Hepatocyte (in vitro differentiated cells): ENCODE measurements at regions not wholly inside any gene's neighbourhood (a gene's known extent, or its start where the extent isn't known, plus 50 kb on each side); places are given as distances from the start of the nearest gene placed in this dataset.

Experiments
- DNase-seq: peaks from one replicate; pipeline ENCODE4 v3.0.0-alpha.2; 2016; ENCODE audit warnings: low spot score
- H2AFZ ChIP-seq: fragments of 200-600 bp; sonication (generic); 2 replicates; pipeline ENCODE4 v1.6.0; 2016; ENCODE audit warnings: antibody characterized with exemption, mild to moderate bottlenecking
- H3K27ac ChIP-seq: fragments of 200-600 bp; sonication (generic); 2 replicates; pipeline ENCODE4 v1.5.1; 2016; ENCODE audit warnings: mild to moderate bottlenecking
- H3K27me3 ChIP-seq: fragments of 200-600 bp; sonication (generic); 2 replicates; pipeline ENCODE4 v1.6.1; 2016
- H3K36me3 ChIP-seq: fragments of 200-600 bp; sonication (generic); replicated peaks from 2 replicates; pipeline ENCODE4 v1.5.1; 2016; ENCODE audit warnings: low read depth; ENCODE audit not compliant: insufficient read depth
- H3K4me1 ChIP-seq: fragments of 200-600 bp; sonication (generic); 2 replicates; pipeline ENCODE4 v1.5.1; 2016; ENCODE audit warnings: mild to moderate bottlenecking, moderate library complexity; ENCODE audit not compliant: insufficient read depth
- H3K4me2 ChIP-seq: fragments of 200-600 bp; sonication (generic); 2 replicates; pipeline ENCODE4 v1.6.0; 2016
- H3K4me3 ChIP-seq: fragments of 200-600 bp; sonication (generic); 2 replicates; pipeline ENCODE4 v1.5.1; 2016; ENCODE audit warnings: mild to moderate bottlenecking
- H3K79me2 ChIP-seq: fragments of 200-600 bp; sonication (generic); 2 replicates; pipeline ENCODE4 v1.6.0; 2017; ENCODE audit warnings: mild to moderate bottlenecking
- H3K9me2 ChIP-seq: fragments of 200-600 bp; sonication (generic); replicated peaks from 2 replicates; pipeline ENCODE4 v1.6.0; 2017; ENCODE audit warnings: mild to moderate bottlenecking; ENCODE audit not compliant: insufficient read depth
- H3K9me3 ChIP-seq: fragments of 200-600 bp; sonication (generic); 2 replicates; pipeline ENCODE4 v1.5.1; 2016; ENCODE audit warnings: low read depth, mild to moderate bottlenecking
- H4K20me1 ChIP-seq: fragments of 200-600 bp; sonication (generic); 2 replicates; pipeline ENCODE4 v1.6.0; 2016; ENCODE audit warnings: mild to moderate bottlenecking; ENCODE audit not compliant: insufficient read depth, poor library complexity, severe bottlenecking
- EZH2 ChIP-seq: fragments of 200-600 bp; sonication (generic); IDR thresholded peaks from 2 replicates; pipeline ENCODE4 v1.6.1; 2016; ENCODE audit warnings: antibody characterized with exemption, mild to moderate bottlenecking, borderline replicate concordance
- EZH2phosphoT487 ChIP-seq: fragments of 200-600 bp; sonication (generic); IDR thresholded peaks from one replicate; pipeline ENCODE4 v1.6.1; 2018; ENCODE audit warnings: antibody characterized with exemption, mild to moderate bottlenecking, low read depth, moderate library complexity; ENCODE audit not compliant: unreplicated experiment, severe bottlenecking
- WGBS: methylation state at CpG from one replicate; pipeline ENCODE4 v1.1.6; 2016; ENCODE audit warnings: low lambda C conversion rate; ENCODE audit errors: missing lambda C conversion rate; 5-methylcytosine and 5-hydroxymethylcytosine counted together
- TF ChIP-seq, protein P1 (sequence below): fragments of 200-600 bp; sonication (generic); IDR thresholded peaks from 2 replicates; pipeline ENCODE4 v1.5.1; 2016; ENCODE audit warnings: antibody characterized with exemption, mild to moderate bottlenecking; ENCODE audit not compliant: poor library complexity

DNA sequence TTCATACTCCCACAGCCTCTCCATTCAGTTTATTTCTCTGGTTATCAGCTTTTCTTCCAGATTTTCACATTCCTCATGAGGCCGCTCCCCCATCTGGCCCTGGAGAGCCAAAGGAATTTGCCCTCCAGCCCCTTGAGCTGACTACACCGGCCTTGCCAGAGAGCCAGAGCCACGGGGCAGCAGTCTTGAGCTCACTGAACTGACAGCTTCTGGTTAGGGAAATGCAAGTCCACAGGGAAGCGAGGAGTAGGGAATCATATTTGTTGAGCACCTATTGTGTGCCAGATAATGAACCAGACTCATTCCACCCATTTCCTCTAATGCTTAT is 102.4 kb downstream of the ABCC12 start:
- H3K79me2 ChIP-seq = no peaks in the 10 kb centered on the region
- peak overlapping the region; percentile 10 for H3K27ac ChIP-seq
- peak overlapping the region; percentile 42 for H3K4me2 ChIP-seq
- no peaks in the 10 kb centered on the region for H3K9me2 ChIP-seq
- H3K9me3 ChIP-seq = no peaks in the 10 kb centered on the region
- peaks cover 4% of the 10 kb centered on the region for H3K27me3 ChIP-seq
- no peak overlapping the region for H2AFZ ChIP-seq
- peaks cover 17% of the 10 kb centered on the region for H3K4me1 ChIP-seq
- TF ChIP-seq, protein P1, sequence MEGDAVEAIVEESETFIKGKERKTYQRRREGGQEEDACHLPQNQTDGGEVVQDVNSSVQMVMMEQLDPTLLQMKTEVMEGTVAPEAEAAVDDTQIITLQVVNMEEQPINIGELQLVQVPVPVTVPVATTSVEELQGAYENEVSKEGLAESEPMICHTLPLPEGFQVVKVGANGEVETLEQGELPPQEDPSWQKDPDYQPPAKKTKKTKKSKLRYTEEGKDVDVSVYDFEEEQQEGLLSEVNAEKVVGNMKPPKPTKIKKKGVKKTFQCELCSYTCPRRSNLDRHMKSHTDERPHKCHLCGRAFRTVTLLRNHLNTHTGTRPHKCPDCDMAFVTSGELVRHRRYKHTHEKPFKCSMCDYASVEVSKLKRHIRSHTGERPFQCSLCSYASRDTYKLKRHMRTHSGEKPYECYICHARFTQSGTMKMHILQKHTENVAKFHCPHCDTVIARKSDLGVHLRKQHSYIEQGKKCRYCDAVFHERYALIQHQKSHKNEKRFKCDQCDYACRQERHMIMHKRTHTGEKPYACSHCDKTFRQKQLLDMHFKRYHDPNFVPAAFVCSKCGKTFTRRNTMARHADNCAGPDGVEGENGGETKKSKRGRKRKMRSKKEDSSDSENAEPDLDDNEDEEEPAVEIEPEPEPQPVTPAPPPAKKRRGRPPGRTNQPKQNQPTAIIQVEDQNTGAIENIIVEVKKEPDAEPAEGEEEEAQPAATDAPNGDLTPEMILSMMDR = no peak
- TF ChIP-seq EZH2 = no peak
- no peak for TF ChIP-seq EZH2phosphoT487
- no peaks in the 10 kb centered on the region for H3K36me3 ChIP-seq
- WGBS = 15% methylated on average over 4 of the region's 4 CpGs
- peak; percentile 67 for DNase-seq
- no peaks in the 10 kb centered on the region for H4K20me1 ChIP-seq
- no peak overlapping the region for H3K4me3 ChIP-seq

DNA sequence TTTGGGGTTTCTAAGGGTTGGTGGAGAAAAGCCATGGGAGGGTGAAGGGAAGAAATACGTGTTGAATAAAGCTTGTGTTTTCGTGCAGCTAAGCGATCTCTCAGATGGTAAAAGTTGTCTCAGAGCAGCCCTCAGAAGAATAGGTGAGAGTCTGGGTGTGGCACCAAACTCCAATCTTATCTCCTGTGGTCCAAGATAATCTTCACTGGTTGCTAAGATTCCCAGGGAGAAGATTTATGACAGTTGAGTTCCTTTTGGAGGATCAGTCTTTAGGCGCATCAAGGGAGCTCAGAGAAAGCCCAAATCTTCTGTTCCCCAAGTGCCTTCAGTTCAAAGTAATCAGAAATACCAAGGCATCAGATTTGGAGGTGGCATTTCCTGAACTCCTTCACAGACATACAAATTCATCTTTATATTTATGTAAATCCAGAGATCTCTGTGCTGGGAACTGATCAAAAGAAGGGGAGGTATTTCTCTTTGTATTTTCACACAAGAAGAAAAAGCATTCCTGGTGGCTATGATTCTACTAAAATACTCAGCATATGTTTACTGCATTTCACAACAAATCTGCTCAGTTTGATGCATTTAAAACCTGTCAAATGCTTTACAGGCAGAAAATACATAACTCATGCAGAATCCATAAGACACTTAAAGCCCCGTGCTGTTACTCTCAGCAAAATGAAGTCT is 102.9 kb downstream of the ABCC12 start:
- TF ChIP-seq, protein P1 = no peak
- no peaks in the 10 kb centered on the region for H3K9me3 ChIP-seq
- peaks cover 17% of the 10 kb centered on the region for H3K4me1 ChIP-seq

DNA sequence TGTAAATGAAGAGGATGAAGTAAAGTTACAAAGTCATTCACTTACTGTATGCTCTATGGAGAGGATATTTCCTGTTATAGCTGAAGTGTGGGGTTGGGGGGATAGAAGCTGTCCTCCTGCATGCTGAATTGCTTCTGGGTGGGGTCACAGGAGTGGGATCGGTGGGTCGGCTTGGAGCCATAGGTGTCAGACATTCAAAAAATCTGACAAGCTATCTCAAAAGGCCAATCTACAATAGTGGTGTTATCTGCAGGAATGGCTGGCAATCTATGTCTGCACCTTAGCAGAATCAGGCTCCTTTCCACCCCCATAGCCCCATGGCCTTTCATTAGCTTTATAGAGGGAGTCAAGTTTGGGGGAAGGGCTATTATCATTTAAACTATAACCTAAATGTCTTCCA is 104.9 kb downstream of the ABCC12 start:
- Histone ChIP-seq H4K20me1 (no peaks in the 10 kb centered on the region), H3K27ac (no peak overlapping the region), H3K36me3 (no peaks in the 10 kb centered on the region), H3K4me2 (no peak overlapping the region), H3K79me2 (no peaks in the 10 kb centered on the region), H2AFZ (no peak overlapping the region), H3K4me3 (no peak overlapping the region), H3K27me3 (peaks cover 15% of the 10 kb centered on the region), H3K9me2 (no peaks in the 10 kb centered on the region), H3K9me3 (no peaks in the 10 kb centered on the region), H3K4me1 (peaks cover 17% of the 10 kb centered on the region)
- WGBS = 51% methylated on average over 2 of the region's 2 CpGs
- no peak for DNase-seq
- TF ChIP-seq EZH2 = no peak
- TF ChIP-seq, protein P1 = no peak

More for the DNA sequence above, 102.9 kb downstream of the ABCC12 start:
- H3K4me2 ChIP-seq = peak overlapping the region; percentile 42
- H3K27ac ChIP-seq = peak overlapping the region; percentile 29
- H3K9me2 ChIP-seq = no peaks in the 10 kb centered on the region
- DNase-seq = no peak
- H3K27me3 ChIP-seq = peaks cover 10% of the 10 kb centered on the region
- H3K36me3 ChIP-seq = no peaks in the 10 kb centered on the region
- H3K4me3 ChIP-seq = no peak overlapping the region
- no peaks in the 10 kb centered on the region for H4K20me1 ChIP-seq
- H2AFZ ChIP-seq = no peak overlapping the region
- 30% methylated on average over 5 of the region's 5 CpGs for WGBS
- no peaks in the 10 kb centered on the region for H3K79me2 ChIP-seq

DNA sequence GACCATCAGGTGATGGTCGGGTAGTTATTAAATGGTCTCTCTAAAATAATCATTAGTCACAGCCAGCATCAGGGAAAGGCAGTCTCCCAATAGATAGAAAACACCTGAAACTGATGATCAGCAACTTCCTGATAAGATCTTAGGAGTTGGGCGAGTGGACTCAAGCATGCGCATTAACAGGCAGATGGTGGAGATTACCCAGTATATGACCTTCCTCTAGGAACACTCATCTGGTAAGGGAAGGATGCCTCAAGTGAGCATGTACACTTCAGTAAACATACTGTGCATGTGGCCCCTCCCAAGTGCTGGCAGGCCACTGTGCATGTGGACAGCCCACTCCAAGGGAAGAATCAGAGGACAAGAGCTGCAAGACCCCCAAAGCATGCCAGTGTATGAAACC is 105.9 kb downstream of the ABCC12 start:
- Histone ChIP-seq H3K4me1 (peaks cover 17% of the 10 kb centered on the region), H3K9me2 (no peaks in the 10 kb centered on the region), H3K4me3 (no peak overlapping the region), H3K79me2 (no peaks in the 10 kb centered on the region), H3K36me3 (no peaks in the 10 kb centered on the region), H3K4me2 (no peak overlapping the region), H3K27me3 (peaks cover 15% of the 10 kb centered on the region), H2AFZ (no peak overlapping the region), H3K27ac (no peak overlapping the region), H3K9me3 (no peaks in the 10 kb centered on the region), H4K20me1 (no peaks in the 10 kb centered on the region)
- no peak for DNase-seq
- TF ChIP-seq EZH2phosphoT487 (no peak), EZH2 (no peak)
- TF ChIP-seq, protein P1 = no peak
- 52% methylated on average over 3 of the region's 3 CpGs for WGBS
